ENCODE measurements at regions not wholly inside any gene's neighbourhood (a gene's known extent, or its start where the extent isn't known, plus 50 kb on each side); places are given as distances from the start of the nearest gene placed in this dataset.

GRCh38 chr15:81728726-81729125 lies 317.1 kb downstream of the MEX3B start:
- no peak for TF ChIP-seq CTCF (IDR thresholded peaks at IDR 0.05; ENCODE audit: low read length)
- no peak for TF ChIP-seq EZH2phosphoT487 (IDR thresholded peaks at IDR 0.05; ENCODE audit: low read length)

All from MM.1S (cell line).